Heart left ventricle (tissue), 16 donors: ENCODE measurements at regions not wholly inside any gene's neighbourhood (a gene's known extent, or its start where the extent isn't known, plus 50 kb on each side); places are given as distances from the start of the nearest gene placed in this dataset.
"Not testable (repeated sequence)": the region's sequence is repeated elsewhere in the genome, so short reads cannot be mapped to it uniquely, and the experiment has no call there.

Experiments
- ATAC-seq, 4 donors: fragments of 200-7000 bp; cut with Tn5 transposase; one replicate each; pipeline ENCODE4 v1.9.1; 2020 to 2022; ENCODE audit warnings: moderate library complexity in 4 of 4, mild to moderate bottlenecking in 3 of 4, moderate number of reproducible peaks in 1 of 4
- DNase-seq, 5 donors: peaks; one replicate each; pipeline ENCODE4 v3.0.0-alpha.2; 2020
- H3K27ac ChIP-seq, 12 donors: fragments of 200-600 bp; sonication (generic) in 4 of 12; one replicate each; pipeline versions ENCODE4 v1.5.0 to v1.8.0; 2016 to 2022; ENCODE audit warnings: mild to moderate bottlenecking in 2 of 12
- H3K27me3 ChIP-seq, 9 donors: fragments of 200-600 bp; sonication (generic) in 2 of 9; one replicate each; pipeline versions ENCODE4 v1.5.1 to v1.8.0; 2016 to 2022; ENCODE audit warnings: mild to moderate bottlenecking in 3 of 9
- H3K36me3 ChIP-seq, 9 donors: fragments of 200-600 bp; sonication (generic) in 2 of 9; one replicate each; pipeline versions ENCODE4 v1.5.0 to v1.8.0; 2018 to 2022; ENCODE audit warnings: mild to moderate bottlenecking in 2 of 9
- H3K4me1 ChIP-seq, 12 donors: fragments of 200-600 bp; sonication (generic) in 4 of 12; one replicate each; pipeline versions ENCODE4 v1.5.0 to v1.8.0; 2016 to 2022; ENCODE audit warnings: mild to moderate bottlenecking in 3 of 12
- H3K4me3 ChIP-seq, 12 donors: fragments of 200-600 bp; sonication (generic) in 4 of 12; one replicate each; pipeline versions ENCODE4 v1.5.0 to v1.8.0; 2017 to 2022; ENCODE audit warnings: mild to moderate bottlenecking in 9 of 12, moderate library complexity in 4 of 12
- H3K9me3 ChIP-seq, 12 donors: fragments of 200-600 bp; sonication (generic) in 4 of 12; one replicate each; pipeline versions ENCODE4 v1.5.0 to v1.8.0; 2016 to 2022; ENCODE audit warnings: mild to moderate bottlenecking in 1 of 12
- CTCF ChIP-seq, 12 donors: fragments of 200-600 bp; sonication (generic) in 4 of 12; IDR thresholded peaks; one replicate each; pipeline versions ENCODE4 v1.5.0 to v1.8.0; 2018 to 2022; ENCODE audit warnings: antibody characterized with exemption in 12 of 12, mild to moderate bottlenecking in 5 of 12
- POLR2A ChIP-seq, 2 donors: fragments of 450-650 bp; IDR thresholded peaks; one replicate each; pipeline ENCODE4 v1.6.1; 2017; ENCODE audit warnings: antibody characterized with exemption in 2 of 2, mild to moderate bottlenecking in 2 of 2, moderate library complexity in 2 of 2
- WGBS, 4 donors: extraction: QIAGEN DNeasy Blood & Tissue Kit in 2 of 4; methylation state at CpG; one replicate each; pipeline versions ENCODE4 v1.1.5 to v1.1.7; 2013 to 2018; 5-methylcytosine and 5-hydroxymethylcytosine counted together
- intact Hi-C, 10 donors: fragments of 100-400 bp; cut with DNase I; formaldehyde crosslinking; loops; one replicate each; pipeline versions ENCODE4 v1.11.1 to v1.14.2; 2022
- donor health status: ischemic (EF 13 %, LVEDD 7.1; RV severe dilation, severe dysfunction).
- donor health status: healthy with polysubstance abuse.
- donor health status: DM: no; HTN: yes; CAD: no.
- donor health status: DM: no; HTN: no; CAD: no.
- donor health status: ischemic (EF 25% LVEDD 6.9; RV normal size, moderate dysfunction).
- donor health status: ischemic (EF 25% LVEDD 5.7; RV mildly dilated, moderate dysfunction).
- donor health status: healthy.
- donor health status: DM: yes; HTN: yes; CAD: no.
- donor health status: ischemic (EF 35%, LVEDD 5.7; RV mildly dilated, moderate dysfunction).
- donor health status: nonischemic (EF 11% LVEDD 7.7; RV severe dilation, severe dysfunction).
- donor health status: DM: yes; HTN: yes; CAD: no.
- donor health status: PGD.
- donor health status: ischemic (EF 29% LVEDD 5.4; RV normal size, mild dysfunction).
- donor health status: nonischemic (EF 23%, LVEDD 6.1; RV moderate dilation, normal function).

- Histone ChIP-seq H3K27ac (no peak overlapping the region), H3K4me1 (no peaks in the 10 kb centered on the region), H3K9me3 (peaks cover 0 to 14% (median 0%) of the 10 kb centered on the region in 12 donors), H3K4me3 (no peak overlapping the region), H3K36me3 (no peaks in the 10 kb centered on the region), H3K27me3 (no peaks in the 10 kb centered on the region)
- 78 to 83% (median 81%) methylated on average over 3 of the region's 3 CpGs for whole genome bisulfite sequencing, 4 donors
- intact Hi-C loops: no loop called here
- DNase-seq (no peak), ATAC-seq (no peak)
- TF ChIP-seq POLR2A (IDR thresholded peaks at IDR 0.05): no peak
- TF ChIP-seq CTCF (IDR thresholded peaks at IDR 0.05): no peak
Measured at GRCh38 chr13:62158520-62158919, 742.9 kb upstream of the PCDH20 start.

DNA sequence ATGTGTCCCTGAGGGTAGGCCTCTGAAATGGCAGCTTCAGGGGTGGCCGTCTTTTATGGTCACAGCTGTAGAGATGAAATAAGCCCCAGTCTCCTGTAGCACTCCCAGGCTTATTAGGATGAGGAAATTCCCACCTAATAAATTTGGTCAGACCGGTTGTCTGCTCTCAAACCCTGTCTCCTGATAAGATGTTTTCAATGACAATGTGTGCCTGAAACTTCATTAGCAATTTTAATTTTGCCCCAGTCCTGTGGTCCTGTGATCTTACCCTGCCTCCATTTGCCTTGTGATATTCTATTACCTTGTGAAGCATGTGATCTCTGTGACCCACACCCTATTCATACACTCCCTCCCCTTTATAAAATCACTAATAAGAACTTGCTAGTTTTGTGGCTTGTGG is 736.1 kb upstream of the PCDH20 start:
- 74 to 80% (median 77%) methylated on average over 2 of the region's 2 CpGs for WGBS, 4 donors
- intact Hi-C loops, ATAC-seq, H3K4me3 ChIP-seq, DNase-seq, H3K27me3 ChIP-seq, H3K27ac ChIP-seq, H3K4me1 ChIP-seq, H3K36me3 ChIP-seq: not testable (repeated sequence)
- H3K9me3 ChIP-seq: peaks cover 0 to 33% (median 21%) of the 10 kb centered on the region in 12 donors

- Histone ChIP-seq H3K9me3 (peaks cover 0 to 38% (median 1%) of the 10 kb centered on the region in 12 donors), H3K27me3 (no peaks in the 10 kb centered on the region), H3K36me3 (no peaks in the 10 kb centered on the region), H3K4me3 (no peak overlapping the region), H3K4me1 (no peaks in the 10 kb centered on the region), H3K27ac (no peak overlapping the region)
- no peak for ATAC-seq
- no peak for TF ChIP-seq POLR2A (IDR thresholded peaks at IDR 0.05)
- TF ChIP-seq CTCF (IDR thresholded peaks at IDR 0.05): no peak
- no peak for DNase-seq
- 61 to 79% (median 76%) methylated on average over 3 of the region's 3 CpGs for WGBS, 4 donors
- intact Hi-C loops: no loop called here
Measured at GRCh38 chr13:62142048-62142447, 726.4 kb upstream of the PCDH20 start.

DNA sequence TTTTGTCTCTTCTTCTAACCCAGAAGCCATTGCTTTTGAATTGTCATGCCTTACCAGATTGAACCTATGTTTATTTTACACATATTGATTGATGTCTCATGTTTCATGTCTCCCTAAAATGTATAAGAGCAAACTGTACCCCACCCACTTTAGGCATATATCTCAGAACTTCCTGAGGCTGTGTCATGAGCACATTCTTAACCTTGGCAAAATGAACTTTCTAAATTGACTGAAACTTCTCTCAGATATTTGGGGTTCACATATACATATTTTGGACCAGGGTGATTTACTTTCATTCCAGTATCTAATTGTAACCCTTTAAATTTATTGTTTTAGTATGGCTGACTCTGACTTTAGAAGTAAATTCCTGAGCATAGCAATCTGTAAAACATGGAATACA is 723.9 kb upstream of the PCDH20 start:
- H3K36me3 ChIP-seq: no peaks in the 10 kb centered on the region
- H3K27ac ChIP-seq: no peak overlapping the region
- TF ChIP-seq CTCF (IDR thresholded peaks at IDR 0.05) (no peak), POLR2A (IDR thresholded peaks at IDR 0.05) (no peak)
- H3K4me1 ChIP-seq: no peaks in the 10 kb centered on the region
- no peak for ATAC-seq
- intact Hi-C loops: no loop called here
- H3K4me3 ChIP-seq: no peak overlapping the region
- DNase-seq: no peak
- no peaks in the 10 kb centered on the region for H3K27me3 ChIP-seq
- peaks cover 0 to 29% (median 0%) of the 10 kb centered on the region in 12 donors for H3K9me3 ChIP-seq

GRCh38 chr13:62137629-62138405 is 722.2 kb upstream of the PCDH20 start:
- peaks cover 0 to 21% (median 0%) of the 10 kb centered on the region in 12 donors for H3K9me3 ChIP-seq
- no peak overlapping the region for H3K4me3 ChIP-seq
- no peak for DNase-seq
- WGBS, 4 donors: 83 to 89% (median 85%) methylated on average over 1 to 2 of the region's 2 CpGs
- no peak for TF ChIP-seq POLR2A (IDR thresholded peaks at IDR 0.05)
- TF ChIP-seq CTCF (IDR thresholded peaks at IDR 0.05): no peak
- no peaks in the 10 kb centered on the region for H3K27me3 ChIP-seq
- H3K36me3 ChIP-seq: no peaks in the 10 kb centered on the region
- intact Hi-C loops: no loop called here
- no peaks in the 10 kb centered on the region for H3K4me1 ChIP-seq
- ATAC-seq: no peak
- H3K27ac ChIP-seq: no peak overlapping the region
